ENCODE measurements at regions not wholly inside any gene's neighbourhood (a gene's known extent, or its start where the extent isn't known, plus 50 kb on each side); places are given as distances from the start of the nearest gene placed in this dataset.
"Not testable (repeated sequence)": the region's sequence is repeated elsewhere in the genome, so short reads cannot be mapped to it uniquely, and the experiment has no call there.

GRCh38 chr4:115950806-115951205 is 837.4 kb upstream of the NDST4 start:
- no peak for DNase-seq
- H3K27ac ChIP-seq, result no peak overlapping the region
- H3K36me3 ChIP-seq (ENCODE audit: low read depth, missing control alignments), result no peaks in the 10 kb centered on the region
- no peaks in the 10 kb centered on the region for H3K27me3 ChIP-seq
- no peaks in the 10 kb centered on the region for H3K9me3 ChIP-seq
- 97% methylated on average over 10 of the region's 10 CpGs for WGBS, 2 donors
- TF ChIP-seq CTCF (IDR thresholded peaks at IDR 0.05) (no peak), POLR2A (IDR thresholded peaks at IDR 0.05) (no peak)
- intact Hi-C loops (cut with DNase I; ENCODE audit: low total_unique reads), result no loop called here
- no peak overlapping the region for H3K4me3 ChIP-seq
- H3K4me1 ChIP-seq, result no peaks in the 10 kb centered on the region

- intact Hi-C loops (cut with DNase I; ENCODE audit: low total_unique reads); H3K27ac ChIP-seq; DNase-seq; H3K9me3 ChIP-seq; H3K4me3 ChIP-seq; H3K27me3 ChIP-seq; H3K4me1 ChIP-seq; H3K36me3 ChIP-seq (ENCODE audit: low read depth, missing control alignments): not testable (repeated sequence)
- WGBS, 2 donors, result 91 to 97% methylated on average over 3 of the region's 3 CpGs
Measured at GRCh38 chr4:115949974-115950743, 836.7 kb upstream of the NDST4 start.

- no peak overlapping the region for H3K4me3 ChIP-seq
- H3K4me1 ChIP-seq, result no peaks in the 10 kb centered on the region
- 74 to 89% methylated on average over 3 of the region's 3 CpGs for WGBS, 2 donors
- intact Hi-C loops (cut with DNase I; ENCODE audit: low total_unique reads), result no loop called here
- DNase-seq, result no peak
- no peaks in the 10 kb centered on the region for H3K9me3 ChIP-seq
- TF ChIP-seq CTCF (IDR thresholded peaks at IDR 0.05), result no peak
- TF ChIP-seq POLR2A (IDR thresholded peaks at IDR 0.05), result no peak
- no peaks in the 10 kb centered on the region for H3K36me3 ChIP-seq (ENCODE audit: low read depth, missing control alignments)
- H3K27ac ChIP-seq, result no peak overlapping the region
- H3K27me3 ChIP-seq, result no peaks in the 10 kb centered on the region
Measured at GRCh38 chr4:115945026-115945425, 831.6 kb upstream of the NDST4 start.

- H3K4me3 ChIP-seq, result no peak overlapping the region
- peak; percentile 38 for DNase-seq
- intact Hi-C loops (cut with DNase I; ENCODE audit: low total_unique reads), result no loop called here
- H3K9me3 ChIP-seq, result no peaks in the 10 kb centered on the region
- no peaks in the 10 kb centered on the region for H3K36me3 ChIP-seq (ENCODE audit: low read depth, missing control alignments)
- H3K27ac ChIP-seq, result no peak overlapping the region
- H3K4me1 ChIP-seq, result no peaks in the 10 kb centered on the region
- TF ChIP-seq CTCF (IDR thresholded peaks at IDR 0.05), result no peak
- no peak for TF ChIP-seq POLR2A (IDR thresholded peaks at IDR 0.05)
- H3K27me3 ChIP-seq, result no peaks in the 10 kb centered on the region
- 62 to 73% methylated on average over 5 of the region's 5 CpGs for WGBS, 2 donors
Measured at GRCh38 chr4:115944146-115944905, 830.9 kb upstream of the NDST4 start.

GRCh38 chr4:115938764-115939443 is 825.5 kb upstream of the NDST4 start:
- 25 to 35% methylated on average over 4 of the region's 4 CpGs for WGBS, 2 donors
- Histone ChIP-seq H3K27ac (no peak overlapping the region), H3K4me3 (no peak overlapping the region), H3K36me3 (ENCODE audit: low read depth, missing control alignments) (no peaks in the 10 kb centered on the region), H3K27me3 (no peaks in the 10 kb centered on the region), H3K9me3 (no peaks in the 10 kb centered on the region), H3K4me1 (no peaks in the 10 kb centered on the region)
- DNase-seq, result no peak
- intact Hi-C loops (cut with DNase I; ENCODE audit: low total_unique reads), result no loop called here
- TF ChIP-seq POLR2A (IDR thresholded peaks at IDR 0.05) (no peak), CTCF (IDR thresholded peaks at IDR 0.05) (no peak)
